Mammary epithelial cell (primary cell): ENCODE measurements at regions not wholly inside any gene's neighbourhood (a gene's known extent, or its start where the extent isn't known, plus 50 kb on each side); places are given as distances from the start of the nearest gene placed in this dataset.

Source experiments
- EZH2 ChIP-seq: IDR thresholded peaks from 2 replicates; pipeline ENCODE4 v1.6.1; 2012; ENCODE audit warnings: low read length, inconsistent platforms, borderline replicate concordance
- TF ChIP-seq, protein P1 (sequence below), 2 donors: IDR thresholded peaks in 1 of 2; conservative IDR thresholded peaks in 1 of 2; 2 replicates each; pipeline ENCODE4 v1.5.1; 2011 to 2012; ENCODE audit warnings: inconsistent platforms in 2 of 2, low read length in 2 of 2, mild to moderate bottlenecking in 2 of 2, control low read depth in 1 of 2, low read depth in 1 of 2; ENCODE audit not compliant: insufficient read depth in 1 of 2; ENCODE audit errors: extremely low read depth in 1 of 2

DNA sequence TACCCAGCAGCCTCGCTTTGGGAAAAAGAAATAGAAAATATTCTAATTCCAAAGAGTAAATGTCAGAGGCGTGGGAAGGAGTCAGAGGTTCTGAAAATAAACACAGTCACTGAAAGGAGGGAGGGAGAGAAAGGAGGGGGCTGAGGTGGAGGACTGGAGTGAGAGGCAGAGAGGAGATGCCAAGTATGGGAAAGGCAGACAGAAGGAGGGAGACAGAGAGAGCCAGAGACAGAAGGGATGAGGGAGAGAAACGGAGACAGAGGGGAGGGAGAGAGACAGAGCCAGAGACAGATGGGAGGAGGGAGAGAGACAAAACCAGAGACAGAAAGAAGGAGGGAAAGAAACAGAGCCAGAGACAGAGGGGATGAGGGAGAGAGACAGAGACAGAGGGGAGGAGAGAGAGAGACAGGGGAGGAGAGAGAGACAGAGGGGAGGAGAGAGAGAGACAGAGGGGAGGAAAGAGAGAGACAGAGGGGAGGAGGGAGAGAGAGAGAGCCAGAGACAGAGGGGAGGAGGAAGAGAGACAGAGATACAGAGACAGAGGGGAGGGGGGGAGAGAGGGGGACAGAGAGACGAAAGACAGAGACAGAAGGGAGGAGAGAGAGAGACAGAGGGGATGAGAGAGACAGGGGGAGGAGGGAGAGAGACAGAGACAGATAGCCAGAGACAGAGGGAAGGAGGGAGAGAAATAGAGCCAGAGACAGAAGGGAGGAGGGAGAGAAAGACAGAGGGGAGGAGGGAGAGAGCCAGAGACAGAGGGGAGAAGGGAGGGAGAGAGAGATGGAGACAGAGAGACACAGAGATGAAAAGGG, 525.5 kb downstream of the MATN1 start:
- TF ChIP-seq, protein P1, sequence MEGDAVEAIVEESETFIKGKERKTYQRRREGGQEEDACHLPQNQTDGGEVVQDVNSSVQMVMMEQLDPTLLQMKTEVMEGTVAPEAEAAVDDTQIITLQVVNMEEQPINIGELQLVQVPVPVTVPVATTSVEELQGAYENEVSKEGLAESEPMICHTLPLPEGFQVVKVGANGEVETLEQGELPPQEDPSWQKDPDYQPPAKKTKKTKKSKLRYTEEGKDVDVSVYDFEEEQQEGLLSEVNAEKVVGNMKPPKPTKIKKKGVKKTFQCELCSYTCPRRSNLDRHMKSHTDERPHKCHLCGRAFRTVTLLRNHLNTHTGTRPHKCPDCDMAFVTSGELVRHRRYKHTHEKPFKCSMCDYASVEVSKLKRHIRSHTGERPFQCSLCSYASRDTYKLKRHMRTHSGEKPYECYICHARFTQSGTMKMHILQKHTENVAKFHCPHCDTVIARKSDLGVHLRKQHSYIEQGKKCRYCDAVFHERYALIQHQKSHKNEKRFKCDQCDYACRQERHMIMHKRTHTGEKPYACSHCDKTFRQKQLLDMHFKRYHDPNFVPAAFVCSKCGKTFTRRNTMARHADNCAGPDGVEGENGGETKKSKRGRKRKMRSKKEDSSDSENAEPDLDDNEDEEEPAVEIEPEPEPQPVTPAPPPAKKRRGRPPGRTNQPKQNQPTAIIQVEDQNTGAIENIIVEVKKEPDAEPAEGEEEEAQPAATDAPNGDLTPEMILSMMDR (conservative IDR thresholded peaks at IDR 0.05 in 1 of 2, IDR thresholded peaks at IDR 0.05 in 1 of 2; ENCODE audit: extremely low read depth in 1 of 2, insufficient read depth in 1 of 2, low read depth in 1 of 2, low read length in 2 of 2) = no peak
- no peak for TF ChIP-seq EZH2
